Body of pancreas (tissue), 4 donors: ENCODE measurements at regions not wholly inside any gene's neighbourhood (a gene's known extent, or its start where the extent isn't known, plus 50 kb on each side); places are given as distances from the start of the nearest gene placed in this dataset.
"Not testable (repeated sequence)": the region's sequence is repeated elsewhere in the genome, so short reads cannot be mapped to it uniquely, and the experiment has no call there.

Experiments
- ATAC-seq: fragments of 150-250 bp; one replicate; pipeline ENCODE4 v1.9.1; 2016
- DNase-seq, 4 donors: peaks; one replicate each; pipeline ENCODE4 v3.0.0-alpha.2; 2019
- H3K27ac ChIP-seq, 4 donors: fragments of 200-600 bp; sonication (generic); 1 replicate in 3 of 4; 2 replicates in 1 of 4; pipeline versions ENCODE4 v1.5.1 to v1.6.1; 2016 to 2019; ENCODE audit warnings: mild to moderate bottlenecking in 1 of 4, mixed read lengths in 1 of 4, moderate library complexity in 1 of 4
- H3K27me3 ChIP-seq, 2 donors: fragments of 200-600 bp; sonication (generic); one replicate each; pipeline ENCODE4 v1.6.0; 2016; ENCODE audit warnings: mild to moderate bottlenecking in 1 of 2
- H3K36me3 ChIP-seq, 2 donors: fragments of 200-600 bp; sonication (generic); replicated peaks in 1 of 2; 2 replicates each; pipeline ENCODE4 v1.5.1; 2016; ENCODE audit warnings: low read depth in 2 of 2; ENCODE audit not compliant: insufficient read depth in 1 of 2
- H3K4me1 ChIP-seq: fragments of 200-600 bp; sonication (generic); one replicate; pipeline ENCODE4 v1.6.0; 2016
- H3K4me3 ChIP-seq, 2 donors: fragments of 200-600 bp; sonication (generic); 1 replicate in 1 of 2; 2 replicates in 1 of 2; pipeline ENCODE4 v1.5.1; 2016 to 2019
- H3K9me3 ChIP-seq, 3 donors: fragments of 200-600 bp; sonication (generic); 1 replicate in 2 of 3; 2 replicates in 1 of 3; pipeline ENCODE4 v1.5.1; 2016
- CTCF ChIP-seq, 7 experiments: fragments of 450-650 bp in 4 of 7; fragments of 200-600 bp in 3 of 7; sonication (generic) in 3 of 7; IDR thresholded peaks; one replicate each; pipeline ENCODE4 v1.5.1; 2016 to 2019; ENCODE audit warnings: antibody characterized with exemption in 7 of 7
- POLR2A ChIP-seq, 3 donors: fragments of 450-650 bp; IDR thresholded peaks; one replicate each; pipeline ENCODE4 v1.6.1; 2016; ENCODE audit warnings: antibody characterized with exemption in 3 of 3, mild to moderate bottlenecking in 2 of 3
- WGBS, 2 donors: methylation state at CpG; one replicate each; pipeline ENCODE4 v1.1.5; 2017; 5-methylcytosine and 5-hydroxymethylcytosine counted together
- intact Hi-C: fragments of 100-400 bp; cut with DNase I; formaldehyde crosslinking; loops from one replicate; pipeline ENCODE4 v1.15.1; 2023

GRCh38 chr10:30550967-30551815 is 78.4 kb downstream of the LYZL2 start:
- ATAC-seq (no peak), DNase-seq (no peak)
- H3K27me3 ChIP-seq: no peaks in the 10 kb centered on the region
- H3K27ac ChIP-seq: no peak overlapping the region
- peaks cover 11% of the 10 kb centered on the region for H3K4me1 ChIP-seq
- H3K4me3 ChIP-seq: no peak overlapping the region
- 63 to 76% methylated on average over 10 of the region's 10 CpGs for WGBS, 2 donors
- H3K9me3 ChIP-seq: no peaks in the 10 kb centered on the region
- TF ChIP-seq CTCF (IDR thresholded peaks at IDR 0.05) (no peak), POLR2A (IDR thresholded peaks at IDR 0.05) (no peak)
- no peaks in the 10 kb centered on the region for H3K36me3 ChIP-seq
- intact Hi-C loops: no loop called here

- 79% methylated on average over 6 of the region's 6 CpGs for WGBS, 2 donors
- ATAC-seq, H3K27me3 ChIP-seq, H3K27ac ChIP-seq, H3K9me3 ChIP-seq, DNase-seq, H3K36me3 ChIP-seq, H3K4me3 ChIP-seq, intact Hi-C loops: not testable (repeated sequence)
- peaks cover 11% of the 10 kb centered on the region for H3K4me1 ChIP-seq
Measured at GRCh38 chr10:30549134-30549687, 80.3 kb downstream of the LYZL2 start.

GRCh38 chr10:30546511-30546910 is 83.0 kb downstream of the LYZL2 start:
- Histone ChIP-seq H3K4me1 (no peaks in the 10 kb centered on the region), H3K9me3 (no peaks in the 10 kb centered on the region), H3K36me3 (no peaks in the 10 kb centered on the region), H3K27me3 (no peaks in the 10 kb centered on the region), H3K27ac (no peak overlapping the region), H3K4me3 (no peak overlapping the region)
- DNase-seq (no peak), ATAC-seq (no peak)
- intact Hi-C loops: no loop called here
- no peak for TF ChIP-seq CTCF (IDR thresholded peaks at IDR 0.05)
- no peak for TF ChIP-seq POLR2A (IDR thresholded peaks at IDR 0.05)
- 73 to 74% methylated on average over 8 to 9 of the region's 9 CpGs for WGBS, 2 donors

- H3K9me3 ChIP-seq: no peaks in the 10 kb centered on the region
- DNase-seq (no peak), ATAC-seq (no peak)
- no peaks in the 10 kb centered on the region for H3K4me1 ChIP-seq
- no peaks in the 10 kb centered on the region for H3K36me3 ChIP-seq
- WGBS, 2 donors: 70 to 96% methylated on average over 3 of the region's 3 CpGs
- H3K4me3 ChIP-seq: no peak overlapping the region
- H3K27me3 ChIP-seq: no peaks in the 10 kb centered on the region
- TF ChIP-seq CTCF (IDR thresholded peaks at IDR 0.05) (no peak), POLR2A (IDR thresholded peaks at IDR 0.05) (no peak)
- intact Hi-C loops: no loop called here
- H3K27ac ChIP-seq: no peak overlapping the region
Measured at GRCh38 chr10:30542895-30543288, 86.7 kb downstream of the LYZL2 start.

- no peaks in the 10 kb centered on the region for H3K27me3 ChIP-seq
- ATAC-seq (no peak), DNase-seq (peak in 1 of 4 donors; percentile 46)
- no peaks in the 10 kb centered on the region for H3K36me3 ChIP-seq
- TF ChIP-seq POLR2A (IDR thresholded peaks at IDR 0.05) (no peak), CTCF (IDR thresholded peaks at IDR 0.05) (no peak)
- H3K27ac ChIP-seq: peak overlapping the region in 1 of 4 donors; percentile 38
- H3K4me3 ChIP-seq: no peak overlapping the region
- H3K9me3 ChIP-seq: no peaks in the 10 kb centered on the region
- 23 to 29% methylated on average over 14 of the region's 14 CpGs for WGBS, 2 donors
- peaks cover 1% of the 10 kb centered on the region for H3K4me1 ChIP-seq
- intact Hi-C loops: no loop called here
Measured at GRCh38 chr10:30542001-30542894, 87.3 kb downstream of the LYZL2 start.
